PC-9 (cell line): ENCODE measurements at regions not wholly inside any gene's neighbourhood (a gene's known extent, or its start where the extent isn't known, plus 50 kb on each side); places are given as distances from the start of the nearest gene placed in this dataset.

Experiments
- EZH2 ChIP-seq: fragments of 200-600 bp; sonication (generic); IDR thresholded peaks from 2 replicates; pipeline ENCODE4 v1.8.0; 2017; ENCODE audit warnings: antibody characterized with exemption, low read depth
- TF ChIP-seq, protein P1 (sequence below): fragments of 200-600 bp; sonication (generic); conservative IDR thresholded peaks from 2 replicates; pipeline ENCODE4 v1.6.1; 2017; ENCODE audit warnings: mixed run types, antibody characterized with exemption, mild to moderate bottlenecking, moderate library complexity

DNA sequence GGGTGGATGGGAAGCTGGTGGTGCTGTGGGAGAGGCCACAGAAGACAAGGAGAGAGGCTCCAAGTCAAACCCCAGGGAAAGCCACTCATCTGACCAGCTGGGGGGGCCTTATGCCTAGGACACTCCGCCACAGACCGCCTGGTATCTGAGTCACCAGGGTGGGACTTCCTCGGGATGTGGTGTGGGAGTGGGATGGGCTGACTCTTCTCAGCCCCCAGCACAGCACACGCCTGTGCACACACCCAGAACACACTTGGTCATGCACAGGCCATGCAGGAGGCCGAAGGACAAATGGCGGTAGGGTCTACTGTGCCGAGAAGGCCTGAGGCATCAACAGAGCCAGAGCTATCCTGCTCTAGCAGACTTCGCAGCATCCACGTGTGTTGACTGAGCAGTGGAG, 136.4 kb downstream of the INHBB start:
- TF ChIP-seq, protein P1, sequence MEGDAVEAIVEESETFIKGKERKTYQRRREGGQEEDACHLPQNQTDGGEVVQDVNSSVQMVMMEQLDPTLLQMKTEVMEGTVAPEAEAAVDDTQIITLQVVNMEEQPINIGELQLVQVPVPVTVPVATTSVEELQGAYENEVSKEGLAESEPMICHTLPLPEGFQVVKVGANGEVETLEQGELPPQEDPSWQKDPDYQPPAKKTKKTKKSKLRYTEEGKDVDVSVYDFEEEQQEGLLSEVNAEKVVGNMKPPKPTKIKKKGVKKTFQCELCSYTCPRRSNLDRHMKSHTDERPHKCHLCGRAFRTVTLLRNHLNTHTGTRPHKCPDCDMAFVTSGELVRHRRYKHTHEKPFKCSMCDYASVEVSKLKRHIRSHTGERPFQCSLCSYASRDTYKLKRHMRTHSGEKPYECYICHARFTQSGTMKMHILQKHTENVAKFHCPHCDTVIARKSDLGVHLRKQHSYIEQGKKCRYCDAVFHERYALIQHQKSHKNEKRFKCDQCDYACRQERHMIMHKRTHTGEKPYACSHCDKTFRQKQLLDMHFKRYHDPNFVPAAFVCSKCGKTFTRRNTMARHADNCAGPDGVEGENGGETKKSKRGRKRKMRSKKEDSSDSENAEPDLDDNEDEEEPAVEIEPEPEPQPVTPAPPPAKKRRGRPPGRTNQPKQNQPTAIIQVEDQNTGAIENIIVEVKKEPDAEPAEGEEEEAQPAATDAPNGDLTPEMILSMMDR = no peak
- TF ChIP-seq EZH2 = no peak
